Hematopoietic multipotent progenitor cell treated with erythropoietin and hydrocortisone succinate and interleukin-3 and kit ligand, for 6 days (in vitro differentiated cells): ENCODE measurements at regions not wholly inside any gene's neighbourhood (a gene's known extent, or its start where the extent isn't known, plus 50 kb on each side); places are given as distances from the start of the nearest gene placed in this dataset.
A peak's percentile ranks its signal among the peaks of the same experiment; 100 is the strongest.
"Not testable (repeated sequence)": the region's sequence is repeated elsewhere in the genome, so short reads cannot be mapped to it uniquely, and the experiment has no call there.

Experiments
- DNase-seq: peaks from one replicate; pipeline ENCODE4 v3.0.0-alpha.2; 2015

DNA sequence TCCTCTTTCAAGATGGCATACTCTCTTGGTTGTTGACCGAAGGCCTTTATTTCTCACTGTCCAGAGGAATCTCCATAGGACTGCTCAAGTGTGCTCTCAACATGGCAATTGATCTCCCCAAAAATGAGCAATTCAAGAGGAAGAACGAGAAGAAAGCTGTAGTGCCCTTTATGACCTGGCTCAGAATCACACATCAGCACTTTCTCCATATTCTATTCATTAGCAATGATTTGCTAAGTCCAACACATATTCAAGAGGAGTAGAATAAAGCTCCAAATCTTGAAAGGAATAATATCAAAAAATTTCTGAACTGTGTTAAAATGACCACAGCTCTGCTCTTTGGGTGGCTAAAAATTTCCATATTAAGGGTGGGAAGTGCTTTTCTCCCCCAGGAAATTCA is 151.6 kb upstream of the SYNPR start:
- DNase-seq, result no peak

DNA sequence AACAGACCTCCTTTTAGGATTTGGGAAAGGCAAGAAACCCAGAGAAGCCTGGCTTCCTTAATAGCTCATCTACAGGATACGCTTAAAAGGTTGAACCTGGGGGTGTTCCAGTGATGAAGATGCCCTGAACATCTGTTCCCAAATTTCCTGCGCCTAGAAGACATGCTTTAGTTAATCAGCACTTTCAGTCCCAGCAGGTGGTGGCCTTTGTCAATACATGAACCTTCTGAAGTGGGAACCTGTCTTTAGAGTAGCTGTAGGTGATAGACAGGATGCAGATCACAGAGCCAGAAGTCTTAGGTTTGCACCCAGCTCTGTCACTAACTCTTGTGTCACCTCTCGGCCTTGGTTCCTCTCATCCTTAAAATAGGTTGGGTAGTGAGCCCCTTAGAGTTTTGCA is 149.7 kb upstream of the SYNPR start:
- DNase-seq, result no peak

DNA sequence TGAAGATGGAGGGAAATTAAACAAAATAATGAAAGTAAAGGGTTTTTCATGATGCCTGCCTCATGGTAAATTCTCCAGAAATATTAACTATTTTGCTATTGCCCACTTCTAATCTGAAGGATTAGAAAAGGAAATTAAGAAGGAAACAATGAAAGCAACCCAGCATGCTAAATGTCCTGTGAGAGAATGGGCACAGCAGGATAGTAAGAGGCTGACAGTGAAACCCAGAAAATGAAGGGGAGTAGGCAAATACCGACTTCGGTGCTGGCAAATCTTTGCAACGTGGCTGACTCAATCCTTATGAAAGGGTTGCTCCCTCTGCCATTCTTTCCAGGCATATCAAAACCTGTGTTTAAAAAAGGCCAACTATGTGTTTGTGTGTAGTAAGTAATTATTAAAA is 147.5 kb upstream of the SYNPR start:
- DNase-seq, result no peak

DNA sequence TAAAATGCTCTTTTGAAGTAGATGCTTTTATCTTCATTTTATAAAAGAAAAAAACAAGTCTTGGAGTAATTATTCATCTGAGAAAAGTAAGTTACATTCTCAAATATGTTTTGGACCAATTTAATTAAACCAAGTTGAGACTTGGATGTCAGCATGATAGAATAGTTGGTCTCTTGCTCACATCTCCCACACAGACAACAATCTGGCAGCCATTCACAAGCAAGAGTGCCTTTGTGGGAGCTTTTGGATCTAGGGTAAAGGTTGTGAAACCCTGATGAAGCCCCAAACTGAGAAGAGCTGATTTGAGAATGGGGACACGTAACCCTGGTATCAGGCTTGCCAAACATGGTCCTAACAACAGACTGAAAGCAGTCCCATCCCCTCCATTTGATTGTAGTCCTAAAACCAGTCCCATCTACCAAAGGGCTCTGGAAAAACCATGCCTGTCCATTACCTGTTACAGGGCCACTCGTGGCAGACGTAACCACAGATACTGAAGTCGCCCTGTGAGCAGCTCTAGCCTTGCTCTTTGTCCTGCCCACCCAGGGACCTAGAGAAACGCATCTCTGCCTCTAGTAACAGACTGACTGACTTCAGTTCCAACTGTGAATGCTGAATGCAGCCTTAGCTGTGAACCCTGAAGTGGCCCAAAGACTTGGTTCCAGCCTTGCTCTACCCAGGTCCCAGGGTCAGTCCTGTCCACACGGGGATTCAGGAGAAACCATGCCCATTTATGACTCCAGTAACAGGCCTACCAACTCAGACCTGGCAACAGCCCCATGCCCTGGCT is 145.5 kb upstream of the SYNPR start:
- DNase-seq, result no peak

DNA sequence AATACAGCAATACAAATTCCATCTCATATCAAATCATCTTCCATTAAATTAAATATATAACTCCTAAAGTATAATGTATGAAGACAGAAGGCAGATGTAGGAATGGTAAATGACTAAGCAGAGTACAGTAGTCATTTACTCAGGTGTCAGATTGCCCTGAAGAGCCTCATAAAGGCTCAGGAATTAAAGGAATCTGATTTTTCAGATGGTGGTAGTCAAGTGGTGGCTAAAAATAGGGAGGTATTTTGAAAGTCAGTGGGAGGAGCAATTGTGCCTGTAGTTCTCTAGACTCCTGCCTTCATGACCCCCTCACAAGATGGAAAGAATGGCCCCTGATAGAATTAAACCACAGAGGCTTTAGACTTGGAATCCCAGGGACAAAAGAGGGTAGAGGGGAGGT is 142.7 kb upstream of the SYNPR start:
- DNase-seq, result no peak

DNA sequence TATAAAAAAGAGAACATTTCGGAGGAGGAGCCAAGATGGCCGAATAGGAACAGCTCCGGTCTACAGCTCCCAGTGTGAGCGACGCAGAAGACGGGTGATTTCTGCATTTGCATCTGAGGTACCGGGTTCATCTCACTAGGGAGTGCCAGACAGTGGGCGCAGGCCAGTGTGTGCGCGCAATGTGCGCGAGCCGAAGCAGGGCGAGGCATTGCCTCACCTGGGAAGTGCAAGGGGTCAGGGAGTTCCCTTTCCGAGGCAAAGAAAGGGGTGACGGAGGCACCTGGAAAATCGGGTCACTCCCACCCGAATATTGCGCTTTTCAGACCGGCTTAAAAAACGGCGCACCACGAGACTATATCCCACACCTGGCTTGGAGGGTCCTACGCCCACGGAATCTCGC is 141.9 kb upstream of the SYNPR start:
- not testable (repeated sequence) for DNase-seq

DNA sequence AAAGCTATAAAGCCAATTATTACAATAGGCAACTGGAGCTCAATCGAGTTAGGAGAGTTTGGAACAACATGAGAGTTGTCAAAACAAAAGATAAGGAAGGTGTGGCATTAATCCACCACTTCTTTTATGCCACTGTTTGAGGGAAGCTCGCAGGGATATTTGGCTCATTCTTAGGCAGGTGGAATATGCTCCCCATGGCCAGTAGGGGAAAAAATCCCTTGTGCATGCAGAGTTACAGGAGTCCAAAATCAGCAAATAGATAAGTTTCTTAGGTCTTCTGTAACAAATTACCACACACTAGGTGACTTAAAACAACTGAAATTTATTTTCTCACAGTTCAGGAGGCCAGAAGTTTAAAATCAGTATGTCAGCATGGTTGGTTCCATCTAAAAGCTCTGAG is 135.4 kb upstream of the SYNPR start:
- no peak for DNase-seq

DNA sequence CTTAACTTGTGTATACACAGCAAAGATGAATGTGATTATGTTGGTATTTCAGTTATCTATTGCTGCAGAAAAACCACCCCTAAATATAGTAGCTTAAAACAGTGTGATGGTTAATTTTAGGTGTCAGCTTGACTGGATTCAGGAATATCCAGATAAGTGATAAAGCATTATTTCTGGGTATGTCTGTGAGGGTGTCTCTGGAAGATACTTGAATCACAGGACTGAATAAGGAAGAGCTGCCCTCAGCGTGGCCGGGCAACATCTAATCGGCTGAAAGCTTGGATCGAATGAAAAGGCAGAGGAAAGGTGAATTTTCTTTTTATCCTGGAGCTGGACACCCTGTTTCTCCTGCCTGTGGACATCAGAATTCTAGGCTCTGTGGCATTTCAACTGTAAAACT is 132.0 kb upstream of the SYNPR start:
- no peak for DNase-seq

DNA sequence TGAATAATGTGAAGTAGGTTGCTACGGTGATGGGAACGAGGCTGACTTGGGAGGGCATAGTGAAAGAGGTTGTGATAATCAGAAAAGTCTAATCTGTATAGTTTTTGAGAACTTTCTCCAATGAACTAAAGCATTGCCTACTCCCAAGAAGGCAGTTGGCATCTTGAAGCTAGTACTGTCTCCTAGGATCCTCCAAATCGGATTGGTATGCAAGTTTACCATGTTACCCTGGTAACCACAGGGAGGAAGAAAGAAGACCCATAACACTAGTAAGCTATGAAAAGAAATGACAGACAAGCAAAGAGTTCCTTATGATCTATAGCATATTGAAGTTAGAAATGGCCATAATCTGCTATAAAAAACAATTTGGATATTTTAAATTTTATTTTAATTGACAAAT is 127.2 kb upstream of the SYNPR start:
- DNase-seq, result no peak

DNA sequence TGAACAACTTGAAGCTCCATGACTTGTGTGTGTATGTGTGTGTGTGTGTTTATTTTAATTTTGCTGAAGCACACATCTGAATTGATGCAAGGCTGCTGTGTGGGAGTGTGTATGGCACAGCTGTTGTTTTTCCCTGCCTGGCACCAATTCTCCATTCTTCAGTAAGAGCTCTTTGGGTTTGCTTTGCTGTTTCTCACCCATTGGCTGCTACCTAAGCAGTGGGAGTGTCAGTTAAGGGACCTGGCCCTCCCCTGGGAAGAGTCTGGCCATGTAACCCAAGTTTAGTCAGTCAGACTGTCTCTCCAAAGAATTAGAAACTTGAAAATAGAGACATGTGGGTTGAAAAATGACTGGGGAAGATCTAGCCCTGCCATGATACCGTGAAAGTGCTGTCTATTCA is 126.2 kb upstream of the SYNPR start:
- DNase-seq, result no peak

DNA sequence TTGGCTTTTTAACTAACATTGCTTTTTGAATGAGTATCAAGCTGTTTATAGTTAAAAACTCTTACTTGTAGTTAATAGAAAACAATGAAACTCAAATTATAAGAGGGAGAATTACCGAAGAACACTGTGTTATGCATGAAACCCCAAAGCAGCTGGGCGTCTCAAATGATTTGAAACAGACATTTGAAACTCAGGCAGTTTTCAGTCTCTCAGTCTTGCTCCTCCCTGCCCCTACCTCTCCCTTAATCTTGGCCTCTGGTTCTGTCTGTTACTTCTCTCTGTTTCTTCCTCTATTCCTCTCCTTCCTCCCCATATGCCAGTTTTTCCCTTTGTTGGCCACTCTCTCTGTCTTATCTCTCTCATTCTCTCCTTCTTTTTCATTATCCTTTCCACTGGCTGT is 118.3 kb upstream of the SYNPR start:
- DNase-seq, result no peak

DNA sequence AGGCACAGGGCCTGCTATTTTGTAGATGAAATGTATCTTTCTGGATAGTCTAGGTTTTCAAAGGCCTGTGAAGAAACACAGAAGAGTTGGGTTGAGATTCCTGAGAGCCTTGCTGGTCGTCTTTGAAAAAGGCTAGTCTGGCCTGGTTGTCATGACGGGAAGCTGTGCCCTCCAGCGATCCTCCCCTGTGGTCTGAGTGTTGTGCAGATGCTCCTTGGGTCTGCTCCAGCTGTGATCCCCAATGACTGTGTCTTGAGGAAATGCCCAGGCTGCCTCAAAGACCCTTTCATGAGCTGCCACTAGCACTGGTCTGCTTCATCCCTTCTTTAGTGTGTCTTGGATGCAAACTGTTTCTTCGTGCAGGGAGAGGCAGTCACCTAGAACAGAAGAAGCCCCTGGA is 111.0 kb upstream of the SYNPR start:
- DNase-seq, result no peak

DNA sequence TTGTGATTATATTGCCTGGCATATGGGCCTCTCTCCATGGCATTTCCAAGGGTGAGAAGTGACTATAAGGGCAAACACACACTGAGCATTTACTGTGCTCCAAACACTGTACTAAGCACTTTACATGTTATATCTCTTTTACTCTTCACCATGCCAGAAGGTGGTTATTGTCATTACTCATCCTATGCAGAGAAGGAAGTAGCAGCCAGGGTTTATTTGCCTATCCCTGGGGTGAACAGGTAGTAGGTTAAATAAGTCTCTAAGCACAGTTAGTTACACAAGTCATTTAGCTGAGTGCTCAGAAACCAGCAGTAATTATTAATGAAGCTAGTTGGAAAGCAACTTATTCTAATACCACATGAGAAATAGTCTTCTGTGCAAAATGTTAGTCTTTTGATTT is 109.9 kb upstream of the SYNPR start:
- DNase-seq, result no peak

DNA sequence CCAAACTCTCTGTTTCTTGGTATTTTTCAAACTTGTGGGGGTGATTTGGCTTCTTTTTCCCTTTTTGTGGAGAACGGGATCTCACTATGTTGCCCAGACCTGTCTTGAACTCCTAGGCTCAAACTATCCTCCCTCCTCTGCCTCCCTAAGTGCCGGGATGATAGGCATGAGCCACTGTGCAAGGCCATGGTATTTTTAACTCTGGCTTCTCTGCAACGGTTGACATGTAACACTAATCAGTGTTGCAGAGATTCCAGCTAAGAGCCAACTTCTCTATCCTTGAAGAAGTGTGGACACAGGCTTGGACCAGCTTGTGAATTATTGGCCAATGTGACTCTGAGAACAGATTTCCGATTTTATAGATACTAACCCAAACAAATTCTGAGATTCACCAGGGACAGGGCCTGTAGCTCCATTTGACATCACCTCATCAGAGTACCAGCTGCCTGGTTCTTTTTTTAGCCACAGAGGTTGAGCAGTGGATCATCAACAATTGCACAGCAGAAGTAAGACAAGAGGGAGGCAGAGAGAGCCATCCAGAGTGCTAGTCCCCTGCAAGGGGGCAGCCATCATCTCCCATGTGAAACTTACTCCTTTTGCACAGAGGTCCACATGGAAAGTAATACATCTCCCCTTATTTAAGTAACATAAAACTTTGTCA is 98.1 kb upstream of the SYNPR start:
- DNase-seq, result no peak

DNA sequence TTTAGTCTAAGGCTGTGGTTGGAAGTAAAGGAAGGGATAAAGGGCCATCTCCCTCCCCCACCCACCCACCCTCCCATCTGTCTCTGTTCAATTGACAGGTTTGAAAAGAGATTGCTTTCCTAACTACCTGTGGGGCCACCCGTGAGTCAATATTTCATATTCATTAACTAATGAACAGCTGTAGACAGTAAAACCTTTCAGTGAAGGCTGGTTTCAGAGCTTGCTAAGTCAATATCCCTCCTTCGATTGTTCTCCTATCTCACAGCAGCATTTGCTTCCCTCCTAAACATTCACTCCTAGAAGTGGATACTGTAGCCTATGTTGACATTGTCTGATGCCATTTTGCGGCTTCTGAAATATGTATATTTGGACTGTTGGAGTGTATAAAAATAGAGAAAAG is 85.9 kb upstream of the SYNPR start:
- DNase-seq, result no peak

DNA sequence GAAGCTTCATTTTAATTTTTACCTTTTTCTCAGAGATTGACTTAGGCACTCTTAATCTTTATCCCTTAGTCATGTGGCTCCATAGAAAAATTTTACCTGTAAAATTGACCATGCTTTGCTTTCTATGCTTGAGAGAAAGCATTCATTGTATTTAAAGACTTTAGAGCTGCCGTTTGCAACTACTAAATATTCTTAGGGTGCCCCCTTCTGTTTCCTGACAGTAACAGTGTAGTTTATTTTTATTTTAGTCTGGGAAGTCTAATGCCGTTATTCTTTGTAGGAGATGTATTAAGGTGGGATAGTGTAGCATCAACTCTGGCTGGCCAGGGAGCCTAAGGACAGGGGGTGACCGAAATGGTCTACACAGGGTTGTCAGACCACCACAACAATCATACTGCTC is 84.5 kb upstream of the SYNPR start:
- peak; percentile 39 for DNase-seq

DNA sequence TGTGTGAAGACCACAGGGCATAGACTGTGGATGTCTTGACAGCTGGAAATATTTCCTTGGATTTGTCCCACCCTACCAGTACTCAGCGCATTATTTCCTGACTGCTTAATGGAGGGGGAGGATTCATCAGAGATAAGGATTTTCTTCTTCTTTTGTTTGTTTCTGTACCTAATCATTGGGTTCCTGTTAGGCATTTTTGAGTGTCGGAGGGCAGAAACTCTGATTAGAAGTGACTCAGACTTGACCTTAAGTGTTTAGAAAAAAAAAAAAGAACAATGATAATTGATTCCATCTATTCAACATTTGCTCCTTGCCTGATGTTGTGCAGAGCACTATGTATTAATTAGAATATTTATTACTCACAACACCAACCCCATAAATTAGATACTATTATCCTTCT is 78.5 kb upstream of the SYNPR start:
- no peak for DNase-seq

DNA sequence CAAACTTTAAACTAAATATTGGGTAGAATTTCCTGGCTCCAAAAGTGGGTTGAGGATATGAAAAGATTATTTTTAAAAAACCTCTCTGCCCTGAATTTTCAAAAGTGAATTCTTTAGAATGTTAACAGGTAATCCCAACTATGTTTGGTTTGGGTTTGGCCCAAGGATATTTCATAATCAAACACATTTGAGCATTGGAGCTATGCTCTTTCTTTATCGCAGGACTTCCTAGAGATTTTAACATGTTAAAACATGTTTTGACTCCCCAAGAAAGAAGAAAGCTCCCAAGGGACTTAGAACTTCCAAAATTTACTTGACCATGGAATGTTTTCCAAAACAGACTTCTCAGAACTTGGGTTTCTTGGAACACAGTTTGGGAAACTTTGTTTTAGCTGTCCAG is 75.6 kb upstream of the SYNPR start:
- DNase-seq, result no peak

DNA sequence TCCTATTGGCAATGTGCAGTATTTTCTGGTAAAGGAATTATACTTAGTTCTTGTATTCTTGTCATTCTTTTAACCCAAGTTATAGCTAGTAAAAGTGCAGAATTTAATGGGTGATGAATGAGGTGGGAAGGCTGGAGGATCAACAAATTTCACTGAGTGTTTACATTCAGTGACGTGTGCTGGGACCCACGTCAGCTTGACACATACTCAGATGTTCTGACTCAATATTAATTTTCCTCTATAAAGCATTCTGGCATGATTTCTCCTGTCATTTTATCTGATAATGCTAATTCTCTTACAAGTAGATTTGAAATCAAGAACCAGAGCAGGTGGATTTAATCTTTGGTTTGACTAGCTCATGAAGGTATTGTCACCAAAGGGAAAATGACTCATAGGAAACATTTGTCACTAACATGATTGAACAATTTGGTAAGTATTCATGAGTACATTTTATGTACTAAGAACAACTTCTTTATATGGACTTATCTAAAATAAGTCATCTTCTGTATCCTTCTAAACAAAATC is 71.0 kb upstream of the SYNPR start:
- DNase-seq, result no peak

DNA sequence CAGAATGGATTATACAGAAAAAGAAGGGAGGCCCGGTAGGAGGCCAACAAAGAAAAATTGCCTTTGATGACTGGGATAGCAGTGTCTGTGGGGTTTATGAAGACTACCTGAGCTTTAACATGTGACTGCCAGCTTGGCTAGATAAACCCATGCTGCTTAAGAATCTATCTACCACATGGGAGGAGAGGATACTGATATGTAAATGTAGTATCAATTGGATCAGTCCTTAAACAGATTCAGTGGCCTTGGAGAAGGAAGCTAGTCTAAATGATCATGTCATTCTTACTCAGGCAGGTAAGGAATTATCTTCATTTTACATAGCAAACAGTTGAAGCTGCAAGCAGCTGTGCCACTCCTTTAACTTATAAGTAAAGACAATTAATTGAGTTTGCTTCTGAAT is 50.0 kb upstream of the SYNPR start:
- no peak for DNase-seq
